H9 (cell line): ENCODE measurements at regions not wholly inside any gene's neighbourhood (a gene's known extent, or its start where the extent isn't known, plus 50 kb on each side); places are given as distances from the start of the nearest gene placed in this dataset.

ENCODE experiments used
- DNase-seq: peaks from one replicate; pipeline ENCODE4 v3.0.0-alpha.2; 2017
- H2AFZ ChIP-seq: one replicate; pipeline ENCODE4 v1.6.1; 2013; ENCODE audit warnings: mild to moderate bottlenecking, low read length, control low read depth, moderate library complexity
- H2AK5ac ChIP-seq: 2 replicates; pipeline ENCODE4 v1.6.1; 2013; ENCODE audit warnings: low read length, control low read depth, mixed read lengths; ENCODE audit not compliant: insufficient read length
- H2BK120ac ChIP-seq: one replicate; pipeline ENCODE4 v1.6.1; 2013; ENCODE audit warnings: low read depth, mild to moderate bottlenecking, low read length, control low read depth, inconsistent platforms; ENCODE audit not compliant: poor library complexity, severe bottlenecking
- H2BK12ac ChIP-seq: 2 replicates; pipeline ENCODE4 v1.6.1; 2013; ENCODE audit warnings: low read length, control low read depth, mixed read lengths, low read depth; ENCODE audit not compliant: insufficient read length
- H2BK15ac ChIP-seq: 2 replicates; pipeline ENCODE4 v1.6.1; 2013; ENCODE audit warnings: low read depth, low read length, control low read depth
- H2BK20ac ChIP-seq: one replicate; pipeline ENCODE4 v1.6.1; 2013; ENCODE audit warnings: low read depth, mild to moderate bottlenecking, low read length, control low read depth, inconsistent platforms; ENCODE audit not compliant: poor library complexity, severe bottlenecking
- H2BK5ac ChIP-seq: 2 replicates; pipeline ENCODE4 v1.6.1; 2013; ENCODE audit warnings: low read length, control low read depth, mixed read lengths; ENCODE audit not compliant: insufficient read length
- H3K14ac ChIP-seq: 2 replicates; pipeline ENCODE4 v1.6.1; 2013; ENCODE audit warnings: low read length, control low read depth; ENCODE audit not compliant: insufficient read depth
- H3K18ac ChIP-seq: 2 replicates; pipeline ENCODE4 v1.6.1; 2013; ENCODE audit warnings: low read depth, mild to moderate bottlenecking, mixed read lengths, low read length, control low read depth; ENCODE audit not compliant: insufficient read length
- H3K23ac ChIP-seq: 2 replicates; pipeline ENCODE4 v1.6.1; 2013; ENCODE audit warnings: low read length, control low read depth, mixed read lengths, low read depth; ENCODE audit not compliant: insufficient read length
- H3K23me2 ChIP-seq: 2 replicates; pipeline ENCODE4 v1.6.1; 2013; ENCODE audit warnings: low read depth, mild to moderate bottlenecking, mixed read lengths, low read length, control low read depth; ENCODE audit not compliant: insufficient read length, poor library complexity, severe bottlenecking
- H3K27ac ChIP-seq: 2 replicates; pipeline ENCODE4 v1.5.1; 2013; ENCODE audit warnings: low read length, control low read depth, mixed read lengths, low read depth; ENCODE audit not compliant: insufficient read length
- H3K27me3 ChIP-seq: 2 replicates; pipeline ENCODE4 v1.6.1; 2013; ENCODE audit warnings: low read length, control low read depth, inconsistent platforms; ENCODE audit not compliant: insufficient read depth
- H3K4ac ChIP-seq: 2 replicates; pipeline ENCODE4 v1.6.1; 2013; ENCODE audit warnings: low read depth, mild to moderate bottlenecking, control low read depth, inconsistent platforms, low read length, moderate library complexity
- H3K4me1 ChIP-seq: 2 replicates; pipeline ENCODE4 v1.6.1; 2013; ENCODE audit warnings: low read length, control low read depth, inconsistent platforms; ENCODE audit not compliant: insufficient read depth
- H3K4me2 ChIP-seq: 2 replicates; pipeline ENCODE4 v1.6.1; 2013; ENCODE audit warnings: low read length, control low read depth, mixed read lengths; ENCODE audit not compliant: insufficient read length, insufficient read depth
- H3K56ac ChIP-seq: 2 replicates; pipeline ENCODE4 v1.6.1; 2013; ENCODE audit warnings: low read depth, mild to moderate bottlenecking, mixed read lengths, low read length, control low read depth; ENCODE audit not compliant: insufficient read length
- H3K79me1 ChIP-seq: 2 replicates; pipeline ENCODE4 v1.6.1; 2013; ENCODE audit warnings: low read depth, mild to moderate bottlenecking, moderate library complexity, low read length, control low read depth, inconsistent platforms; ENCODE audit not compliant: insufficient read depth, poor library complexity, severe bottlenecking
- H3K79me2 ChIP-seq: 2 replicates; pipeline ENCODE4 v1.6.1; 2013; ENCODE audit warnings: low read length, control low read depth, inconsistent platforms; ENCODE audit not compliant: insufficient read depth
- H3K9ac ChIP-seq: 2 replicates; pipeline ENCODE4 v1.6.1; 2013; ENCODE audit warnings: low read length, control low read depth, mixed read lengths; ENCODE audit not compliant: insufficient read length; ENCODE audit errors: extremely low read depth
- H3K9me3 ChIP-seq: one replicate; pipeline ENCODE4 v1.6.1; 2013; ENCODE audit warnings: low read depth, low read length, inconsistent platforms; ENCODE audit not compliant: control insufficient read depth
- H3T11ph ChIP-seq: one replicate; pipeline ENCODE4 v1.6.1; 2013; ENCODE audit warnings: mild to moderate bottlenecking, low read length, control low read depth, inconsistent platforms
- H4K20me1 ChIP-seq: one replicate; pipeline ENCODE4 v1.6.1; 2013; ENCODE audit not compliant: control insufficient read depth, insufficient read length, insufficient read depth
- H4K5ac ChIP-seq: 2 replicates; pipeline ENCODE4 v1.6.1; 2013; ENCODE audit warnings: low read depth, mild to moderate bottlenecking, mixed read lengths, low read length, control low read depth; ENCODE audit not compliant: insufficient read length
- H4K8ac ChIP-seq: replicated peaks from 2 replicates; pipeline ENCODE4 v1.6.1; 2013; ENCODE audit warnings: low read length, control low read depth, mixed read lengths, low read depth; ENCODE audit not compliant: insufficient read length
- H4K91ac ChIP-seq: 2 replicates; pipeline ENCODE4 v1.6.1; 2013; ENCODE audit warnings: low read depth, mild to moderate bottlenecking, moderate library complexity, mixed read lengths, low read length, control low read depth; ENCODE audit not compliant: insufficient read length
- H3K27ac Mint-ChIP-seq, 3 experiments: 2 replicates in 2 of 3; 3 replicates in 1 of 3; pipeline ENCODE4 v1.8.0; 2020 to 2021; ENCODE audit warnings: mixed read lengths in 3 of 3, mild to moderate bottlenecking in 1 of 3, moderate library complexity in 1 of 3
- H3K27me3 Mint-ChIP-seq: 2 replicates; pipeline ENCODE4 v1.8.0; 2021; ENCODE audit warnings: low read depth, mild to moderate bottlenecking, moderate library complexity, mixed read lengths
- H3K36me3 Mint-ChIP-seq, 3 experiments: 2 replicates in 2 of 3; 3 replicates in 1 of 3; pipeline ENCODE4 v1.8.0; 2020 to 2021; ENCODE audit warnings: low read depth in 3 of 3, mixed read lengths in 3 of 3; ENCODE audit not compliant: insufficient read depth in 1 of 3
- H3K4me1 Mint-ChIP-seq, 2 experiments: 2 replicates each; pipeline ENCODE4 v1.8.0; 2020; ENCODE audit warnings: mixed read lengths in 2 of 2
- H3K4me3 Mint-ChIP-seq, 2 experiments: 2 replicates in 1 of 2; 3 replicates in 1 of 2; pipeline ENCODE4 v1.8.0; 2020 to 2021; ENCODE audit warnings: mild to moderate bottlenecking in 2 of 2, mixed read lengths in 2 of 2, moderate library complexity in 1 of 2
- H3K9me3 Mint-ChIP-seq, 2 experiments: 2 replicates in 1 of 2; 3 replicates in 1 of 2; pipeline ENCODE4 v1.8.0; 2020; ENCODE audit warnings: mild to moderate bottlenecking in 2 of 2, mixed read lengths in 2 of 2, moderate library complexity in 1 of 2
- CTCF ChIP-seq: fragments of 200-600 bp; sonication (generic); conservative IDR thresholded peaks from 3 replicates; pipeline ENCODE4 v1.8.0; 2021; ENCODE audit warnings: antibody characterized with exemption, mild to moderate bottlenecking

GRCh38 chr2:125850541-125850940 is 805.4 kb upstream of the GYPC start:
- H3K18ac ChIP-seq, result no peak overlapping the region
- H3K4me1 Mint-ChIP-seq, result peaks cover 7% of the 10 kb centered on the region in 2 experiments
- H2AFZ ChIP-seq, result no peak overlapping the region
- H4K5ac ChIP-seq, result no peak overlapping the region
- no peak overlapping the region for H2BK12ac ChIP-seq
- H2BK5ac ChIP-seq, result no peak overlapping the region
- H2AK5ac ChIP-seq, result no peak overlapping the region
- H3K14ac ChIP-seq, result no peak overlapping the region
- H3K23me2 ChIP-seq, result no peaks in the 10 kb centered on the region
- peaks cover 0 to 4% of the 10 kb centered on the region in 2 experiments; a peak in 1 of 5 replicates for H3K9me3 Mint-ChIP-seq
- H3K27ac Mint-ChIP-seq, result no peak overlapping the region
- H4K20me1 ChIP-seq, result no peaks in the 10 kb centered on the region
- no peaks in the 10 kb centered on the region for H3K9me3 ChIP-seq
- H3K27me3 ChIP-seq, result no peaks in the 10 kb centered on the region
- no peaks in the 10 kb centered on the region for H3K79me1 ChIP-seq
- no peak overlapping the region for H3K4me3 Mint-ChIP-seq
- no peak overlapping the region for H2BK20ac ChIP-seq
- no peak for TF ChIP-seq CTCF
- no peak overlapping the region for H3K56ac ChIP-seq
- no peak overlapping the region for H2BK120ac ChIP-seq
- no peak overlapping the region for H3K23ac ChIP-seq
- H3K4me2 ChIP-seq, result no peak overlapping the region
- H3K4me1 ChIP-seq, result no peaks in the 10 kb centered on the region
- H2BK15ac ChIP-seq, result no peak overlapping the region
- no peak overlapping the region for H3K27ac ChIP-seq
- no peak overlapping the region for H3K9ac ChIP-seq
- no peak overlapping the region for H3K4ac ChIP-seq
- no peak overlapping the region for H4K8ac ChIP-seq
- H4K91ac ChIP-seq, result no peak overlapping the region
- no peaks in the 10 kb centered on the region for H3K36me3 Mint-ChIP-seq
- no peaks in the 10 kb centered on the region; the same call in 1 of the 2 replicates for H3K27me3 Mint-ChIP-seq
- no peak for DNase-seq
- H3T11ph ChIP-seq, result no peak overlapping the region
- no peaks in the 10 kb centered on the region for H3K79me2 ChIP-seq
